AG08396 (cell line): ENCODE measurements at regions not wholly inside any gene's neighbourhood (a gene's known extent, or its start where the extent isn't known, plus 50 kb on each side); places are given as distances from the start of the nearest gene placed in this dataset.
A peak's percentile ranks its signal among the peaks of the same experiment; 100 is the strongest.

Source experiments
- DNase-seq: peaks from one replicate; pipeline ENCODE4 v3.0.0; 2012; ENCODE audit warnings: low spot score, mixed read lengths

GRCh38 chr11:92384358-92384757 is 159.7 kb downstream of the FAT3 start:
- peak; percentile 2 for DNase-seq

GRCh38 chr11:92384802-92385201 is 160.2 kb downstream of the FAT3 start:
- no peak for DNase-seq

- DNase-seq = no peak
These were observed 162.0 kb downstream of the FAT3 start for GRCh38 chr11:92386577-92386976.

GRCh38 chr11:92387859-92388258 is 163.2 kb downstream of the FAT3 start:
- no peak for DNase-seq

- no peak for DNase-seq
These were observed 163.8 kb downstream of the FAT3 start for GRCh38 chr11:92388380-92388779.

- DNase-seq = no peak
These were observed 166.2 kb downstream of the FAT3 start for GRCh38 chr11:92390783-92391182.

- DNase-seq = no peak
These were observed 166.7 kb downstream of the FAT3 start for GRCh38 chr11:92391364-92391763.

- DNase-seq = no peak
These were observed 167.2 kb downstream of the FAT3 start for GRCh38 chr11:92391808-92392207.

- no peak for DNase-seq
These were observed 168.6 kb downstream of the FAT3 start for GRCh38 chr11:92393218-92393617.

GRCh38 chr11:92396133-92396532 is 171.5 kb downstream of the FAT3 start:
- DNase-seq = no peak

GRCh38 chr11:92397221-92397755 is 172.7 kb downstream of the FAT3 start:
- DNase-seq = no peak

GRCh38 chr11:92399705-92400104 is 175.1 kb downstream of the FAT3 start:
- no peak for DNase-seq

GRCh38 chr11:92401520-92401919 is 176.9 kb downstream of the FAT3 start:
- no peak for DNase-seq

GRCh38 chr11:92406472-92406871 is 181.9 kb downstream of the FAT3 start:
- DNase-seq = no peak

GRCh38 chr11:92409355-92409754 is 184.7 kb downstream of the FAT3 start:
- DNase-seq = no peak

GRCh38 chr11:92409956-92410355 is 185.3 kb downstream of the FAT3 start:
- DNase-seq = no peak

- no peak for DNase-seq
These were observed 185.9 kb downstream of the FAT3 start for GRCh38 chr11:92410526-92410925.

GRCh38 chr11:92411431-92411830 is 186.8 kb downstream of the FAT3 start:
- DNase-seq = no peak

GRCh38 chr11:92413757-92414513 is 189.3 kb downstream of the FAT3 start:
- no peak for DNase-seq

GRCh38 chr11:92416971-92417725 is 192.5 kb downstream of the FAT3 start:
- DNase-seq = no peak

- DNase-seq = peak; percentile 13
These were observed 198.8 kb downstream of the FAT3 start for GRCh38 chr11:92423115-92424034.

- peak; percentile 12 for DNase-seq
These were observed 199.7 kb downstream of the FAT3 start for GRCh38 chr11:92424281-92424680.
